ENCODE measurements at regions not wholly inside any gene's neighbourhood (a gene's known extent, or its start where the extent isn't known, plus 50 kb on each side); places are given as distances from the start of the nearest gene placed in this dataset.

- no peak overlapping the region for H3K4me3 ChIP-seq (ENCODE audit: low read depth, low read length)
- peak; percentile 55 for DNase-seq (ENCODE audit: low read depth)
- TF ChIP-seq CTCF (IDR thresholded peaks at IDR 0.05; ENCODE audit: insufficient read depth, low read length), result no peak
Observed at GRCh38 chr21:27756191-27756590, 789.3 kb upstream of the ADAMTS5 start.

- TF ChIP-seq CTCF (IDR thresholded peaks at IDR 0.05; ENCODE audit: insufficient read depth, low read length), result no peak
- no peak for DNase-seq (ENCODE audit: low read depth)
- no peak overlapping the region for H3K4me3 ChIP-seq (ENCODE audit: low read depth, low read length)
Observed at GRCh38 chr21:27743971-27744564, 777.2 kb upstream of the ADAMTS5 start.

GRCh38 chr21:27741736-27742135 is 774.8 kb upstream of the ADAMTS5 start:
- DNase-seq (ENCODE audit: low read depth), result peak; percentile 90
- no peak for TF ChIP-seq CTCF (IDR thresholded peaks at IDR 0.05; ENCODE audit: insufficient read depth, low read length)
- no peak overlapping the region for H3K4me3 ChIP-seq (ENCODE audit: low read depth, low read length)

- DNase-seq (ENCODE audit: low read depth), result peak; percentile 33
- H3K4me3 ChIP-seq (ENCODE audit: low read depth, low read length), result no peak overlapping the region
- TF ChIP-seq CTCF (IDR thresholded peaks at IDR 0.05; ENCODE audit: insufficient read depth, low read length), result no peak
Observed at GRCh38 chr21:27740084-27740483, 773.2 kb upstream of the ADAMTS5 start.

GRCh38 chr21:27739187-27739586 is 772.3 kb upstream of the ADAMTS5 start:
- no peak for DNase-seq (ENCODE audit: low read depth)
- TF ChIP-seq CTCF (IDR thresholded peaks at IDR 0.05; ENCODE audit: insufficient read depth, low read length), result no peak
- H3K4me3 ChIP-seq (ENCODE audit: low read depth, low read length), result no peak overlapping the region

- no peak for TF ChIP-seq CTCF (IDR thresholded peaks at IDR 0.05; ENCODE audit: insufficient read depth, low read length)
- DNase-seq (ENCODE audit: low read depth), result no peak
- no peak overlapping the region for H3K4me3 ChIP-seq (ENCODE audit: low read depth, low read length)
Observed at GRCh38 chr21:27735699-27736098, 768.8 kb upstream of the ADAMTS5 start.

GRCh38 chr21:27734146-27734545 is 767.3 kb upstream of the ADAMTS5 start:
- H3K4me3 ChIP-seq (ENCODE audit: low read depth, low read length), result no peak overlapping the region
- peak; percentile 67 for DNase-seq (ENCODE audit: low read depth)
- TF ChIP-seq CTCF (IDR thresholded peaks at IDR 0.05; ENCODE audit: insufficient read depth, low read length), result no peak
